ENCODE measurements at regions not wholly inside any gene's neighbourhood (a gene's known extent, or its start where the extent isn't known, plus 50 kb on each side); places are given as distances from the start of the nearest gene placed in this dataset.

GRCh38 chr1:87723193-87723592 is 394.5 kb downstream of the LMO4 start:
- DNase-seq (ENCODE audit: low spot score in 2 of 2), result no peak
- TF ChIP-seq CTCF (IDR thresholded peaks at IDR 0.05) (no peak), EP300 (IDR thresholded peaks at IDR 0.05) (no peak), POLR2AphosphoS5 (IDR thresholded peaks at IDR 0.05) (no peak), POLR2A (IDR thresholded peaks at IDR 0.05) (no peak)
- H3K4me1 ChIP-seq, result peaks cover 4% of the 10 kb centered on the region
- H3K36me3 ChIP-seq, result no peaks in the 10 kb centered on the region
- no peaks in the 10 kb centered on the region for H3K9me3 ChIP-seq
- H3K27ac ChIP-seq, result no peak overlapping the region
- no peaks in the 10 kb centered on the region for H3K27me3 ChIP-seq
- no peak overlapping the region for H3K4me3 ChIP-seq

- H3K9me3 ChIP-seq, result no peaks in the 10 kb centered on the region
- no peak for DNase-seq (ENCODE audit: low spot score in 2 of 2)
- no peak for TF ChIP-seq POLR2AphosphoS5 (IDR thresholded peaks at IDR 0.05)
- no peak for TF ChIP-seq EP300 (IDR thresholded peaks at IDR 0.05)
- TF ChIP-seq POLR2A (IDR thresholded peaks at IDR 0.05), result no peak
- no peak for TF ChIP-seq CTCF (IDR thresholded peaks at IDR 0.05)
These were observed 399.5 kb downstream of the LMO4 start for GRCh38 chr1:87728169-87728568.

GRCh38 chr1:87730274-87731216 is 401.9 kb downstream of the LMO4 start:
- WGBS, result 83% methylated on average over 9 of the region's 9 CpGs
- no peaks in the 10 kb centered on the region for H3K9me3 ChIP-seq
- no peaks in the 10 kb centered on the region for H3K36me3 ChIP-seq
- no peaks in the 10 kb centered on the region for H3K4me1 ChIP-seq
- TF ChIP-seq POLR2AphosphoS5 (IDR thresholded peaks at IDR 0.05), result no peak
- no peak for TF ChIP-seq POLR2A (IDR thresholded peaks at IDR 0.05)
- TF ChIP-seq CTCF (IDR thresholded peaks at IDR 0.05), result no peak
- no peak for DNase-seq (ENCODE audit: low spot score in 2 of 2)
- no peak overlapping the region for H3K27ac ChIP-seq
- H3K27me3 ChIP-seq, result no peaks in the 10 kb centered on the region
- H3K4me3 ChIP-seq, result no peak overlapping the region

More at GRCh38 chr1:87728169-87728568, 399.5 kb downstream of the LMO4 start:
- Histone ChIP-seq H3K4me3 (no peak overlapping the region), H3K4me1 (no peaks in the 10 kb centered on the region), H3K27me3 (no peaks in the 10 kb centered on the region), H3K36me3 (no peaks in the 10 kb centered on the region), H3K27ac (no peak overlapping the region)
- 85% methylated on average over 1 of the region's 1 CpG for WGBS

GRCh38 chr1:87733386-87733785 is 404.7 kb downstream of the LMO4 start:
- H3K4me1 ChIP-seq, result no peaks in the 10 kb centered on the region
- H3K27me3 ChIP-seq, result no peaks in the 10 kb centered on the region
- H3K4me3 ChIP-seq, result no peak overlapping the region
- no peaks in the 10 kb centered on the region for H3K36me3 ChIP-seq
- no peaks in the 10 kb centered on the region for H3K9me3 ChIP-seq
- no peak overlapping the region for H3K27ac ChIP-seq
- TF ChIP-seq CTCF (IDR thresholded peaks at IDR 0.05), result no peak
- TF ChIP-seq POLR2A (IDR thresholded peaks at IDR 0.05), result no peak
- TF ChIP-seq POLR2AphosphoS5 (IDR thresholded peaks at IDR 0.05), result no peak
- DNase-seq (ENCODE audit: low spot score in 2 of 2), result no peak

- no peak for DNase-seq (ENCODE audit: low spot score in 2 of 2)
- WGBS, result 92% methylated on average over 1 of the region's 1 CpG
- TF ChIP-seq CTCF (IDR thresholded peaks at IDR 0.05) (no peak), POLR2AphosphoS5 (IDR thresholded peaks at IDR 0.05) (no peak), POLR2A (IDR thresholded peaks at IDR 0.05) (no peak), EP300 (IDR thresholded peaks at IDR 0.05) (no peak)
- Histone ChIP-seq H3K9me3 (no peaks in the 10 kb centered on the region), H3K4me1 (no peaks in the 10 kb centered on the region), H3K27me3 (no peaks in the 10 kb centered on the region), H3K4me3 (no peak overlapping the region), H3K27ac (no peak overlapping the region), H3K36me3 (no peaks in the 10 kb centered on the region)
These were observed 407.1 kb downstream of the LMO4 start for GRCh38 chr1:87735750-87736149.

All from suprapubic skin (tissue), 4 donors.